HAP-1 (cell line): ENCODE measurements at regions not wholly inside any gene's neighbourhood (a gene's known extent, or its start where the extent isn't known, plus 50 kb on each side); places are given as distances from the start of the nearest gene placed in this dataset.

Experiments
- DNase-seq, 2 experiments: peaks; one replicate each; pipeline ENCODE4 v3.0.0-alpha.2; 2016 to 2020; ENCODE audit warnings: low spot score in 2 of 2
- H3K27me3 ChIP-seq: fragments of 250-450 bp; sonication (Bioruptor Pico); 2 replicates; pipeline ENCODE4 v1.5.1; 2020; ENCODE audit warnings: low read depth, mild to moderate bottlenecking, moderate library complexity
- H3K36me3 ChIP-seq: fragments of 250-450 bp; sonication (Bioruptor Pico); replicated peaks from 2 replicates; pipeline ENCODE4 v1.5.1; 2020; ENCODE audit warnings: mild to moderate bottlenecking
- H3K4me1 ChIP-seq: fragments of 250-450 bp; sonication (Bioruptor Pico); 2 replicates; pipeline ENCODE4 v1.5.1; 2020; ENCODE audit warnings: mild to moderate bottlenecking
- H3K4me3 ChIP-seq: fragments of 250-450 bp; sonication (Bioruptor Pico); 2 replicates; pipeline ENCODE4 v1.5.1; 2020; ENCODE audit warnings: mild to moderate bottlenecking, moderate library complexity
- H3K9me3 ChIP-seq: fragments of 250-450 bp; sonication (Bioruptor Pico); 2 replicates; pipeline ENCODE4 v1.5.1; 2020; ENCODE audit warnings: mild to moderate bottlenecking, moderate library complexity
- in situ Hi-C: fragments of 300-500 bp; cut with MboI; formaldehyde crosslinking; loops from 3 replicates; pipeline ENCODE4 v1.14.3; 2020; ENCODE audit warnings: low sequenced_read_pairs, inconsistent platforms, mixed read lengths

GRCh38 chr10:94197241-94197640 is 165.5 kb downstream of the NOC3L start:
- H3K36me3 ChIP-seq, result no peaks in the 10 kb centered on the region
- no peaks in the 10 kb centered on the region for H3K27me3 ChIP-seq
- H3K4me1 ChIP-seq, result no peaks in the 10 kb centered on the region
- no peak for DNase-seq
- in situ Hi-C loops, result no loop called here
- H3K9me3 ChIP-seq, result no peaks in the 10 kb centered on the region
- no peak overlapping the region for H3K4me3 ChIP-seq

GRCh38 chr10:94198324-94198723 is 164.4 kb downstream of the NOC3L start:
- H3K4me1 ChIP-seq, result no peaks in the 10 kb centered on the region
- H3K27me3 ChIP-seq, result no peaks in the 10 kb centered on the region
- in situ Hi-C loops, result no loop called here
- no peak for DNase-seq
- H3K36me3 ChIP-seq, result no peaks in the 10 kb centered on the region
- no peak overlapping the region for H3K4me3 ChIP-seq
- H3K9me3 ChIP-seq, result no peaks in the 10 kb centered on the region

- no peaks in the 10 kb centered on the region for H3K9me3 ChIP-seq
- in situ Hi-C loops, result no loop called here
- H3K36me3 ChIP-seq, result no peaks in the 10 kb centered on the region
- no peak for DNase-seq
- H3K4me1 ChIP-seq, result no peaks in the 10 kb centered on the region
- no peaks in the 10 kb centered on the region for H3K27me3 ChIP-seq
- no peak overlapping the region for H3K4me3 ChIP-seq
Observed at GRCh38 chr10:94199565-94199964, 163.2 kb downstream of the NOC3L start.

- in situ Hi-C loops, result no loop called here
- Histone ChIP-seq H3K4me3 (no peak overlapping the region), H3K27me3 (0 out of 2 replicates have a peak, but pooled peaks cover 3% of the 10 kb centered on the region), H3K36me3 (no peaks in the 10 kb centered on the region), H3K4me1 (no peaks in the 10 kb centered on the region), H3K9me3 (no peaks in the 10 kb centered on the region)
- no peak for DNase-seq
Observed at GRCh38 chr10:94200146-94200837, 162.4 kb downstream of the NOC3L start.

GRCh38 chr10:94205396-94205831 is 157.3 kb downstream of the NOC3L start:
- no peaks in the 10 kb centered on the region for H3K9me3 ChIP-seq
- H3K4me3 ChIP-seq, result no peak overlapping the region
- DNase-seq, result no peak
- in situ Hi-C loops, result no loop called here
- H3K27me3 ChIP-seq, result 0 out of 2 replicates have a peak, but pooled peaks cover 3% of the 10 kb centered on the region
- no peaks in the 10 kb centered on the region for H3K4me1 ChIP-seq
- H3K36me3 ChIP-seq, result no peaks in the 10 kb centered on the region

GRCh38 chr10:94206176-94206575 is 156.6 kb downstream of the NOC3L start:
- no peak overlapping the region for H3K4me3 ChIP-seq
- no peaks in the 10 kb centered on the region for H3K4me1 ChIP-seq
- in situ Hi-C loops, result no loop called here
- H3K27me3 ChIP-seq, result 0 out of 2 replicates have a peak, but pooled peaks cover 3% of the 10 kb centered on the region
- DNase-seq, result no peak
- H3K9me3 ChIP-seq, result no peaks in the 10 kb centered on the region
- H3K36me3 ChIP-seq, result no peaks in the 10 kb centered on the region

- no peak for DNase-seq
- in situ Hi-C loops, result no loop called here
- Histone ChIP-seq H3K4me1 (no peaks in the 10 kb centered on the region), H3K4me3 (no peak overlapping the region), H3K27me3 (0 out of 2 replicates have a peak, but pooled peaks cover 3% of the 10 kb centered on the region), H3K9me3 (no peaks in the 10 kb centered on the region), H3K36me3 (no peaks in the 10 kb centered on the region)
Observed at GRCh38 chr10:94208315-94208714, 154.4 kb downstream of the NOC3L start.

GRCh38 chr10:94210440-94211168 is 152.1 kb downstream of the NOC3L start:
- no peaks in the 10 kb centered on the region for H3K9me3 ChIP-seq
- H3K36me3 ChIP-seq, result no peaks in the 10 kb centered on the region
- in situ Hi-C loops, result no loop called here
- no peaks in the 10 kb centered on the region for H3K4me1 ChIP-seq
- H3K27me3 ChIP-seq, result no peaks in the 10 kb centered on the region
- H3K4me3 ChIP-seq, result no peak overlapping the region
- no peak for DNase-seq

- Histone ChIP-seq H3K36me3 (no peaks in the 10 kb centered on the region), H3K9me3 (no peaks in the 10 kb centered on the region), H3K4me3 (no peak overlapping the region), H3K27me3 (no peaks in the 10 kb centered on the region), H3K4me1 (no peaks in the 10 kb centered on the region)
- DNase-seq, result no peak
- in situ Hi-C loops, result no loop called here
Observed at GRCh38 chr10:94211169-94211510, 151.6 kb downstream of the NOC3L start.

- Histone ChIP-seq H3K4me3 (no peak overlapping the region), H3K27me3 (no peaks in the 10 kb centered on the region), H3K36me3 (no peaks in the 10 kb centered on the region), H3K9me3 (no peaks in the 10 kb centered on the region), H3K4me1 (no peaks in the 10 kb centered on the region)
- no peak for DNase-seq
- in situ Hi-C loops, result no loop called here
Observed at GRCh38 chr10:94213001-94213530, 149.7 kb downstream of the NOC3L start.

- in situ Hi-C loops, result no loop called here
- Histone ChIP-seq H3K27me3 (no peaks in the 10 kb centered on the region), H3K4me3 (no peak overlapping the region), H3K9me3 (no peaks in the 10 kb centered on the region), H3K36me3 (no peaks in the 10 kb centered on the region), H3K4me1 (no peaks in the 10 kb centered on the region)
- DNase-seq, result no peak
Observed at GRCh38 chr10:94213980-94214379, 148.8 kb downstream of the NOC3L start.

- no peak for DNase-seq
- Histone ChIP-seq H3K4me3 (no peak overlapping the region), H3K9me3 (no peaks in the 10 kb centered on the region), H3K36me3 (no peaks in the 10 kb centered on the region), H3K27me3 (no peaks in the 10 kb centered on the region), H3K4me1 (no peaks in the 10 kb centered on the region)
- in situ Hi-C loops, result no loop called here
Observed at GRCh38 chr10:94214481-94214893, 148.3 kb downstream of the NOC3L start.

- Histone ChIP-seq H3K27me3 (no peaks in the 10 kb centered on the region), H3K4me1 (no peaks in the 10 kb centered on the region), H3K9me3 (no peaks in the 10 kb centered on the region), H3K36me3 (no peaks in the 10 kb centered on the region), H3K4me3 (no peak overlapping the region)
- in situ Hi-C loops, result no loop called here
- no peak for DNase-seq
Observed at GRCh38 chr10:94216201-94216600, 146.5 kb downstream of the NOC3L start.

GRCh38 chr10:94217411-94217810 is 145.3 kb downstream of the NOC3L start:
- DNase-seq, result no peak
- Histone ChIP-seq H3K4me1 (no peaks in the 10 kb centered on the region), H3K9me3 (no peaks in the 10 kb centered on the region), H3K27me3 (no peaks in the 10 kb centered on the region), H3K4me3 (no peak overlapping the region), H3K36me3 (no peaks in the 10 kb centered on the region)
- in situ Hi-C loops, result no loop called here
